ENCODE measurements at regions not wholly inside any gene's neighbourhood (a gene's known extent, or its start where the extent isn't known, plus 50 kb on each side); places are given as distances from the start of the nearest gene placed in this dataset.

DNA sequence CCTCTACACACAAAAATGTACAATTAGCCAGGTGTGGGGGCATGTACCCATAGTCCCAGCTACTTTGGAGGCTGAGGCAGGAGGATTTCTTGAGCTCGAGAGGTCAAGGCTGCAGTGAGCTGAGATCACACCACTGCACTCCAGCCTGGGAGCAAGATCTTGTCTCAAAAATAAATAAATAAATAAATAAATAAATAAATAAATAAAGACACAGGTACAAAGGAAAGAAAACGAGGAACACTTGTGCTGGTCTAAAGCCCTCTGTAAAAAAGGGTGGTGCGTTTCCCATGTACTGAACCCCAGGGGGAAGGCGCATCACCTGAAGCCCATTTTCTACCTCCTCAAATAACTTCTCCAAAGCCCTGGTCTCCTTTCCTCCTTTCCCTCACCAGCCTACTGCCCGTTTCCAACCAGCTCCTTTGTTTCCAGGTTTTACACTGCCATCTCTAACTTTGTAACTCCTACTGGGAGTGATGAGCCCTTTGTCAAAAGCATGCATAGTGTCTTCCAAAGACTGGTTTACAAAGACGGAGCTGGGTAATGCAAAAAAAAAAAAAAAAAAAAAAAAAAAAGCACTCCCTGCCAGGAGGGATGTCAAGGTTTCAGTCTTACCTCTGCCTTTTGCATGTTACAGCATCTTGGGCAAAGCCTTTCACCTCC, 81.5 kb upstream of the SOX4 start:
- Histone ChIP-seq H3K27me3 (ENCODE audit: insufficient read depth, low read length) (no peaks in the 10 kb centered on the region), H3F3A (ENCODE audit: insufficient read depth, low read length) (no peaks in the 10 kb centered on the region), H3K27ac (ENCODE audit: low read depth, low read length, poor library complexity, severe bottlenecking) (no peak overlapping the region), H3K36me3 (ENCODE audit: insufficient read depth, low read length) (no peaks in the 10 kb centered on the region), H3K9ac (ENCODE audit: low read length) (no peak overlapping the region), H3K9me3 (ENCODE audit: low read length) (no peaks in the 10 kb centered on the region), H3K79me2 (ENCODE audit: insufficient read depth, low read length) (no peaks in the 10 kb centered on the region), H3K4me1 (ENCODE audit: insufficient read depth, low read length, severe bottlenecking) (no peaks in the 10 kb centered on the region), H4K20me1 (ENCODE audit: insufficient read depth, low read length) (no peaks in the 10 kb centered on the region), H3K4me2 (ENCODE audit: low read length) (no peak overlapping the region), H3K9me2 (ENCODE audit: low read depth, low read length) (no peaks in the 10 kb centered on the region), H3K4me3 (ENCODE audit: low read depth, low read length, poor library complexity, severe bottlenecking) (no peak overlapping the region), H2AFZ (ENCODE audit: low read length) (no peak overlapping the region)
- TF ChIP-seq CTCF (IDR thresholded peaks at IDR 0.05; ENCODE audit: low read length) (no peak), EZH2 (IDR thresholded peaks at IDR 0.05; ENCODE audit: borderline replicate concordance, low read length) (no peak)

DNA sequence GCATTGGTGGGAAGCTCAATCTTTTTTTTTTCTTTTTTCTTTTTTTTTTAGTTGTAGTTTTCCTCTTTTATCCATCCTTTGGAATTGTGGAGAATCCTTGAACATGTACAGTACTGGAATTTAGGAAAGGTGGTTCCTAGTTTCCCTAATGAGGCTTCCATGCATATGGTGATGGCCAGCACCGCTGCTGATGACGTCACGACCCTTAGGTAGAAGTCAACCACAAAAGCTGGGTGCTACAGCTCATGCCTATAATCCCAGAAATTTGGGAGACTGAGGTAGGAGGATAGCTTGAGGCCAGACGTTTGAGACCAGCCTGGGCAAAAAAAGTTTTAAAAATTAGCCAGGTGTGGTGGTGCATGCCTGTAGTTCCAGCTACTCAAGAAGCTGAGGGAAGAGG, 79.3 kb upstream of the SOX4 start:
- H4K20me1 ChIP-seq (ENCODE audit: insufficient read depth, low read length): no peaks in the 10 kb centered on the region
- H3K27ac ChIP-seq (ENCODE audit: low read depth, low read length, poor library complexity, severe bottlenecking): no peak overlapping the region
- H3K27me3 ChIP-seq (ENCODE audit: insufficient read depth, low read length): no peaks in the 10 kb centered on the region
- no peaks in the 10 kb centered on the region for H3F3A ChIP-seq (ENCODE audit: insufficient read depth, low read length)
- H3K9ac ChIP-seq (ENCODE audit: low read length): no peak overlapping the region
- TF ChIP-seq EZH2 (IDR thresholded peaks at IDR 0.05; ENCODE audit: borderline replicate concordance, low read length): no peak
- TF ChIP-seq CTCF (IDR thresholded peaks at IDR 0.05; ENCODE audit: low read length): no peak
- H3K4me1 ChIP-seq (ENCODE audit: insufficient read depth, low read length, severe bottlenecking): no peaks in the 10 kb centered on the region
- H3K79me2 ChIP-seq (ENCODE audit: insufficient read depth, low read length): no peaks in the 10 kb centered on the region
- no peak overlapping the region for H3K4me2 ChIP-seq (ENCODE audit: low read length)
- H3K36me3 ChIP-seq (ENCODE audit: insufficient read depth, low read length): no peaks in the 10 kb centered on the region
- no peaks in the 10 kb centered on the region for H3K9me3 ChIP-seq (ENCODE audit: low read length)
- no peak overlapping the region for H2AFZ ChIP-seq (ENCODE audit: low read length)
- no peaks in the 10 kb centered on the region for H3K9me2 ChIP-seq (ENCODE audit: low read depth, low read length)
- no peak overlapping the region for H3K4me3 ChIP-seq (ENCODE audit: low read depth, low read length, poor library complexity, severe bottlenecking)

- H4K20me1 ChIP-seq (ENCODE audit: insufficient read depth, low read length): no peaks in the 10 kb centered on the region
- H3K9ac ChIP-seq (ENCODE audit: low read length): no peak overlapping the region
- no peaks in the 10 kb centered on the region for H3K9me3 ChIP-seq (ENCODE audit: low read length)
- no peak overlapping the region for H3K4me2 ChIP-seq (ENCODE audit: low read length)
- no peak for TF ChIP-seq EZH2 (IDR thresholded peaks at IDR 0.05; ENCODE audit: borderline replicate concordance, low read length)
- TF ChIP-seq CTCF (IDR thresholded peaks at IDR 0.05; ENCODE audit: low read length): no peak
- no peak overlapping the region for H3K27ac ChIP-seq (ENCODE audit: low read depth, low read length, poor library complexity, severe bottlenecking)
- no peaks in the 10 kb centered on the region for H3K79me2 ChIP-seq (ENCODE audit: insufficient read depth, low read length)
- H3K4me1 ChIP-seq (ENCODE audit: insufficient read depth, low read length, severe bottlenecking): no peaks in the 10 kb centered on the region
- H3K36me3 ChIP-seq (ENCODE audit: insufficient read depth, low read length): no peaks in the 10 kb centered on the region
- no peak overlapping the region for H3K4me3 ChIP-seq (ENCODE audit: low read depth, low read length, poor library complexity, severe bottlenecking)
- no peaks in the 10 kb centered on the region for H3K27me3 ChIP-seq (ENCODE audit: insufficient read depth, low read length)
- no peaks in the 10 kb centered on the region for H3K9me2 ChIP-seq (ENCODE audit: low read depth, low read length)
- H3F3A ChIP-seq (ENCODE audit: insufficient read depth, low read length): no peaks in the 10 kb centered on the region
- no peak overlapping the region for H2AFZ ChIP-seq (ENCODE audit: low read length)
Observed at GRCh38 chr6:21518317-21518716, 75.2 kb upstream of the SOX4 start.

Measured in OCI-LY1 (cell line).